GDM1 (cell line): ENCODE measurements at regions not wholly inside any gene's neighbourhood (a gene's known extent, or its start where the extent isn't known, plus 50 kb on each side); places are given as distances from the start of the nearest gene placed in this dataset.

Experiments
- DNase-seq: peaks from one replicate; lab custom pipeline; 2025; lab: John Stamatoyannopoulos, UW

DNA sequence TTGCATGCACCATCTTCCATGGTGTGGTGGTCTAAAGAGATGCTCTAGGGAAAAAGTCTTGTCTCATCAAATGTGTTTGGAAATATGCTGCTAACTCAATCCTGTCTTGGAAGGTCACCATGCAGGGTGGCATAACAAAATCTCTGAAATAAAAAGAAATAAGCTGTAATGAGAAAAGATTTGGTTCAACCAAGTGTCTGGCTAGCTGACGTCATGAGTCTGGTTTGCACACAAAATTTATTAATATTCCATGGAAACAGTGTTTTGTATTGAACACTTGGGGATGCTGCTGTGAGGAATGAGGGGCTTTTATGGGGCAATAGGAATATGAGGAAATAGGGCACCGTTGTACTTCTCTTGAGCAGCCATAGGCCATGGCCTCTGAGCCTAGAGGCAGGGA, 575.7 kb upstream of the CDH5 start:
- no peak for DNase-seq

DNA sequence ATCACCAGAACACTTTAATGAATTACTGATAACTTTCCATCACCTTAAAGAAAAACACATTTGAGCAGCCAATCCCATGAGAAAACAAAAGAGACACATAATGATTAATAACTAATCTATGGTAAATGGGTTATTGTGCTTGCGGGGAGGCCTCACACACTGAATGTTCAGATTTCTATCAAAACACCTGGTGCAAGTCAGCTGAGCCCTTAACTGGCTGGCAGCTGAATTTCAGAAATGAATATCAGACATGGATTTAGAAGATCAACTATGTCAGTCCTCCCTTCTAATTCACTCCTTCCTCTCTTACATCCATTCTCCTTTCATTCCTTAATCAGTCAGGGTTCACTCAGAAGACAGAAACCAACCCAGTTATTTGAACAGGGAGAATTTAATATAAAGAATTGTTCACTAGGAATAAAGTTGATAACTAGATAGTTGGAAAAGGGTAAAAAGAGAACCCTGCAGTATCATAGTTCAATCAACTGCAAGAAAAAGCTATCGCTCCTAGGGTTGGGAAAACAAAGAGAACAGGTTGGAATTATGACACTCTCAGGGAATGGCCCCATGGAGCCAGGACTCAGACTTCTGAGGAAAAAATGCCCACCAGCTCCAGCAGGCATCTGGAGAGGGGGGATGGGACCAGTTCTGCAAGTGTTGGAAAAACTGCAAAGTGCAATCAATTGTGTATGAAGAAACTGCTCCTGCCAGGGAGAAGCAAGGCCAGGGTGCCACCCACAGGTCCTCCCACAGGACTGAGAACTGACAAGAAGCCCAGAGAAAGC, 577.1 kb upstream of the CDH5 start:
- no peak for DNase-seq

DNA sequence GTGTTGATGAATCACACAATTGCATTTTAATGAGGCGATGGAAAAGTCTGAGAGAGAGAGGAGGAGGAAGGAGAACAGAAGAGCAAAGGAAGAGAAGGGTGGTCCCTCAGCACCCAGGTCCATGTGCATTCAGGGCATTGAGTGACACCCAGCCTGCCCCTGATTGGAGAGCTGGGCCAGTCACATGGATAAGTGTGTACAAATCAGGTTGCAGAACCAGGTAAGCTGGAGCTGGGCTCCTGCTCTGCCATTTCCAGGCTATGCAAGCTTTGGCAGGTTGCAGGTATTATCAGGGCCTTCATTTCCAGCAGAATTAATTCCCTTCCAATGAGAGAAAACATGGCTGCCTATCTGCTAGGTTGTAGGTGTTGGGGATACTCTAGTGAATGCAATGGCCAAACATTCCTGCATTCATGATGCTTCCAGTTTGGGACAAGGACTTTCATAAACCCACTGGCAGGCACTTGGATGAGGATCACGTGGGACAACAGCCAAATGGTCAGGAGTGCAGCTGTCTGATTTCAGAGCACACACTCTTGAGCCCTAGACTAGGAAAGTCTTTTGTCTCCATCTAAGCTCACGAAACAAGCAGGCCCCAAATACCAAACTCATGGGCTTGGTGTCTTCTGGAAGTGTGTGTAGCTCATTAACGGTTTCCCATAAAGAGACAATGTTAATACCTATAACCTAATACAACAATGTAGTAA, 577.9 kb upstream of the CDH5 start:
- DNase-seq = no peak

DNA sequence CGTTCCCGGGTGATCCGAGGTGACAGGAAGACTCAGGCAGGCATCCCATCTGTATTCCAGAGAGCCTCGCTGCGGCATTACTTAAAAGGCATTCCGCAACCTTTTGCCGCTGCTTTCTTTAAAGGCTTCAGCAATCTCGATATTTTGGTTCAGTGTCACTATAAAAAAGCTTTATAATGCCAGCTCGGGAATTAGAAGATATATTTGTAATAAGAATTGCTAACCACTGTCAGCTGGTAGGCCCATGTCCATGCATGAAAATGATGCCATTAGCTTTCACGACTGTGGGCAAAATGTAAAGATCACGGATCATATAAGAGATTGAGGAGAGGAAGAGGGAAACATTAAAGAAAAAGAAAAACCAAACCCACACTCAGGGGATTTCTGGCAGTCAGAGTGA, 578.6 kb upstream of the CDH5 start:
- DNase-seq = no peak

DNA sequence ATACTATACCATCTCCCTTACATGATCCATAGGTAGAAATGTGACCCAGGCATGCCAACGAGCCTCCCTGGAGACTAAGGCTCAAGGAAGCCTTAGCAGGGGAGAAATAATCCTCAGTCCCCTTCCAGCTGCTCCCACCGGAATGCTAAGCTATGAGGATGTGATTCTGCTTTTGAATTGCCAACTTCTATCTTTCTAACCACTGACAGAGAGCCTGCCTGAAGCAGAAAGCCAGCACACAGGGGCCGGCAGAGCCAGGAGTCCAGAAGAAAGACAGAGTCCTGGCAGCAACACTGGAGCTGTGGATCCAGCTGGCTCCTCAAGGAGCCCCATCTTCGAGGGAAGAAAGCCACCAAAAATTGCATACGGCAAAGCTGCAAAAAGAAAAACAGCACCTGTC, 579.6 kb upstream of the CDH5 start:
- no peak for DNase-seq

DNA sequence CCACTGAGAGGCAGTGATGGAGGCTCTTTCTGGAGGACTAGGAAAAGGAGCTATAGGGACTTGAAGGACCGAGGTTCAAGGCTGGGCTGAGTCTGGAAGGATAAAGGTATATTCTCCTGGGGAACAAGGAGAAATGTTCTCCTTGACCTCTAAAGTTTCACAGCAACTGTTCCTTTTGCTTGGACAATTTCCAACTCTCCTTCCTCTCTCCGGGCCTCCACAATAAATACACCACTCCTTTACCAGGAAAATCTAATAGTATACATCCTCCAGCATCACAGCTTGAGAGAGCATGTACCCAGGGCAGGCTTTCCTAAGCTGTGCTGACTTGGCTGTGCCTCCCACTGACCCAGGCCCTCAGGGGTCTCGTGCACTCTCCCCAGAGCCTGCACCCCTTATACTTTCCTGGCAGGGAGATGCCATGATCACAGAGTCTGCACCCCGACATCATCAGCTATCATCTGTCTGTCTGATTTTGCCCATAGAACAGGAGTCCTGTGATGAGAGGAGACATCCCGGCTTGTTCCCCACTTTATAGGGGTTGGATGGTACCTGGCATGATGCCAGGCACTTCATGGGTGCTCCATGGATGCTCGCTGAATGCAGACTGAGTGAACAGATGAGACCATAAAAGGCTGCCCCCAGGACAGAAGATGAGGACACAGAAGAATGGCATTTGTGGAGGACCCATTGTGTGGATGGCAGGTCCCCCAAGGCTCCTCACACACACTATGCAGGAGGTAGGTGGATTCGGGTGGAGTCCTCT, 582.6 kb upstream of the CDH5 start:
- no peak for DNase-seq

DNA sequence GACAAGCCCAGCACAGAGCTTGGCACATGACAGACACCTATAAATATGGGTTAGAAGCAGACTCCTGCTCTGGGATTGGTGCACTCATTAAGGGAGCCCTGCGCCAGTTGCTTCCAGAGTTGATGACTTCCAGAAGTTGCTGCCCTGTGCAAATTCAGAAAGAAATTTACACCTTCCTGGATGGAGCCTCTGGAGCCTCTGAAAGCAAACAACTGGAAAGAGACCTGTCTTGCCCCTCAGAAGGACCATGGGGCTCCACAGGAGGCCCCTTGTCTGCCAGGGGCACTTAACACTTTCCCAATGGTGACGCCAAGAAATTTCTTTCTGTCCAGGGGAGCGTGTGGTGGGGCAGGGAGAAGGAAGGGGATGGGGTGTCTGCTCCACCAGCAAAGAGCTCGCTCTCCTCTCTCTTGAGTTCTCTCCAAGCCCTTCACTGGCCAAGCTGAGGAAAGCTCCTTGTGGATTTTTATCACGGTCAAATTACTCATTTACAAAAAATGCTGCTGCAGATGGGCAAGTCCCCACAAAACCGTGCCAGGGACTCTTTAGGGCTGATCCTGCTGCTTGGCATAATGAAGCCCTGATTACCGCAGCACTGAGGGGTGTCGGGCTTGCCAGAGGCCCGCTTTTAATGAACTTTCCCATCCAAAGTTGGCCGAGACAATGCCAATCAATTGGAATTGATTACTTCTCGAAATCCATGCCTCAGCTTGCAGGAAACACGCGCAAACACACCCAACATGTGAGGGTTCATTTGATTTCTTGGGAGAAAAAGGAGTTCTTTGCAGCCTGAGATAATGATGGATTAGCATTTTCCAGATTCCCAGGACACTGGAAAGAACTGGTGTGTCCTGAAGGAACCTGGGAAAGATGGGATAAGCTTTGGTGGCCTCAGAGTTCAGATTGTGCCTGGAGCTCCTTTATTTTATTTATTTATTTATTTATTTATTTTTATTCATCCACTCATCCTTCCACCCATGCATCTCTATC, 583.6 kb upstream of the CDH5 start:
- DNase-seq = no peak

DNA sequence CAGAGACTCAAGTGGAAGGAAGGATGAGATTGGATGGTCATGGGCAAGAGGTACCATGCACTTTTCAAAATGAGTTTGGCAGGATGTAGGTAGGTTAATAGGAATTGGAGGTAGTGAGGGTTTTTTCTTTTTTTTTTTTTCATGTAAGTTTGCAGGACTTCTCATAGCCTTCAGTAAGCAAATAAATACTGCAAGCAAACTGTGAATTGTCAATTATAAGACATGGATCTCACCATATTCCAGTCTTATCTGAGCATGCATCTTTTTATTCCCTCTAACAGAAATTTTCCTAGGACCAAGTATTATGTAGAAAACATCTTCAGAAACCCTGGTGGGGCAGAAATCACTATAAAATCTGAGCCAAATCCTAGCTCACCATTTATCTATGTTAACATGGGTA, 584.6 kb upstream of the CDH5 start:
- no peak for DNase-seq

DNA sequence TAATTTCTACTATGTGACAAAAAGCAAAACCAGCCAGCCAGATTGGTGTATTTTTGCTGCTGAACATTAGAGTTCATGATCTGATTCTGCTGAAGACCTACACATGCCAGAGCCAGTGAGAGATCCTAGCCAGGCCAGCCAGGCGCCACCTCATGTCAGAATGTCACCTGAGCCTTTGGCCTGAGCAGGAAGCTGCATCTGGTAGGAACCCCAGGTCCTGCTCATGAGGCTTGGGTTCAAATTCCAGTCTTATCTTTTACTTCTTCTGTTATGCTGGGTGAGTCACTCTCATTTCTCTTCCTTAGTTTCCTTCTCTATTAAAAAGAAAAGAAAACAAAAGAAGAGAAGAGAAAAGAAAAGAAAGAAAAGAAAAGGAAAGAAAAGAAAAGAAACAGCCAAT, 585.1 kb upstream of the CDH5 start:
- no peak for DNase-seq

DNA sequence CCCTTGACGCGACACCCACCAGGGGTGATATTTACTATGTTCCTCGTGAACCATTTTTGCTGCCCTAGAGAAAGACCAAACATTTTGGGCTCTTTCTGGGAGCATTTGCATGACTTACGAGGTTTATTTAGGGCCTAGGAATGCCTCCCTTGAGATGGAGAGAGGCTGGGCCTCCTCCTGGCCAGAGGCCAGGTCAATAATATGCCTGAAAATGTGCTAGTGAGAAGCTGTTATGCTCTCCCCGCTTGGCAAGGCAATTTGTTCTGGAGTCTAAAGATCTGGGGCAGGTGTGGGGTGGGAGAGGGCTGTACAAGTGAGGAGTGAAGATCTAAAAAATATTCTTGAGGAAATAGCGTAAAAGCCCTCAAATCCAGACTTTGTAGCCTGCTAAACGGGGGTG, 587.3 kb upstream of the CDH5 start:
- DNase-seq = no peak

DNA sequence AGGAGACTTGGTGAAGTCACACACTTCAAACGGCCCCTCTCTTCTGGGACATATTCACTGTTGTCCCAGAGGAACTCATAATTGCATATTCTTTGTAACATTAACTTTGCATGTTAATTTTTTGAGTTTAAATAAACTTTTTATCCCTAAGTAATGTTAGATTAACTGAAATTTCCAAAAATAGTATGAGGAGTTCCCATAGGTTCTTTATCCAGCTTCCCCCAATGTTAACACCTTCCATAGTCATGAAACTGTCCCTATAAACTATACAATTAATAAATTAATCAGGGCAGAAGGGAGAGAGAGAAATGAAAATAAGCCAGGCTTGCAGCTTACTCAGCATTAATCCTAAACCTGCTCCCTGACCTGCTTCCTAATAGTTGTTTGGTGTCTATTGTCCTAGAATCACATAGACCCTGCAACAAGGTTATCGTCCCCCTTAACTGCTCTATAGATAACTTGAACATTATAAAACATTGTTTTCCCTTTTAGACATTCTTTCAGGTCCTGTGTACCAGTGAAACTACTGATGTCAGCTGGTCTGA, 589.8 kb upstream of the CDH5 start:
- no peak for DNase-seq

DNA sequence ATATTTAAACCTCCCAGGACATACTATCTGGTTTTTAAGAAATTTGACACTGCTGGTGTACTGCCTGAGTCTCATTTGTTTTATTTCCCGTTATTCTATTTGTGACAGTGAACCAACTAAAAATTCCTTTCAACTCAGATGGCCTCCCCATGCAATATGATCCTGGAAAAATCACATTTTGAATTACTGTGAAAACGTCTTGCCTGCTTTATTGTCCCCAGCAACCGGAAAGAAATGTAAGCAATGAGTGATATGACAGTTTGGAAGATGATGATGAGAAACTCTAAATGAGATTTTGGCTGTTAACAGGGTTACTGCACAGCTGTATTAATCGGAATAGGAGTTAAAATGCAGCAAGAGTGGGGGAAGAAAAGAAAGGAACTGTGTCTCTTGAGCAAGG, 590.7 kb upstream of the CDH5 start:
- no peak for DNase-seq

DNA sequence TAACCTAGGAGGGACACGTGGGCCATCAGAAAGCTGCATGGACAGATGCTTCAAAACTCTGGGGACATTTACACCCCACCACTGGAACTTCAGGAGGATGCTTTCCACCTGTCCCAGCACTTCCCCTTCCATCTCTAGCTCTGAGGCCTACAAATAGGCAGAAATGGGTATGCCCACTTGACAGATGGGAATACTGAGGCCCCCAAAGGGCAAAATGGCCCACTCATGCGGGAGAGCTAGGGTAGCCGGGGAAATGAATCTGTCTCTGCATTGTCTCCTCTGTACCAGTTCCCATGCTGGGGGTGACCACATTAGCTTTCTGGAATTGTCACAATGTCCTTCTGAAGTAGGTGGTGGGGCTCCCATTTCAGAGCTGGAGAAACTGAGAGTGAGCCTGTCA, 592.1 kb upstream of the CDH5 start:
- DNase-seq = no peak

DNA sequence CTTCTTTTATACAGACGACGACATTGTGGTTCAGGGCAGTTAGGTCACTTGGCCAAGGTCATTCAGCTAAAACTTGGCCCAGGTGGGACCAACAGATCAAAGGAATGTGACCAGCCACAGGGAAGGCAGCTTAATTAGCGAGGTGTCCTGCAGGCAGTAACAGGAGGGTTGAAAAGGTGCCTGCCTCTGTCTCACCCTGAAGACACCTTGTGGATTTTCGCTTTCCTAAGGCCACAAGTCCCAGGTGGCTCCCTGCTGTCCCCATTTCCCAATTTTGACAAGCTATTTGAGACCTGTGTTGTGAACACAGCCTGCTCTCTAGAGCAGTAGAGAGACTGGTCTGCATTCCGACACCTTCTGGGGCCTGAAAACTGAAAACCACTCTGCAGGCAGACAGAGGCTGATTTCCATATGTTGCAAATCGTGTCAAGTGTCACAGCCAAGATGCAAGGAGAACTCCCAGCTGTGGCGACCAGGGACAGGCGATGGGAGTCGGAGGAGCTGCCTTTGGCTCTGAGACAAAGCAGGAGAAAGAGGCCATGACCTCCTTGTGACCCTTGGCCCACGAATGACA, 593.1 kb upstream of the CDH5 start:
- DNase-seq = no peak

DNA sequence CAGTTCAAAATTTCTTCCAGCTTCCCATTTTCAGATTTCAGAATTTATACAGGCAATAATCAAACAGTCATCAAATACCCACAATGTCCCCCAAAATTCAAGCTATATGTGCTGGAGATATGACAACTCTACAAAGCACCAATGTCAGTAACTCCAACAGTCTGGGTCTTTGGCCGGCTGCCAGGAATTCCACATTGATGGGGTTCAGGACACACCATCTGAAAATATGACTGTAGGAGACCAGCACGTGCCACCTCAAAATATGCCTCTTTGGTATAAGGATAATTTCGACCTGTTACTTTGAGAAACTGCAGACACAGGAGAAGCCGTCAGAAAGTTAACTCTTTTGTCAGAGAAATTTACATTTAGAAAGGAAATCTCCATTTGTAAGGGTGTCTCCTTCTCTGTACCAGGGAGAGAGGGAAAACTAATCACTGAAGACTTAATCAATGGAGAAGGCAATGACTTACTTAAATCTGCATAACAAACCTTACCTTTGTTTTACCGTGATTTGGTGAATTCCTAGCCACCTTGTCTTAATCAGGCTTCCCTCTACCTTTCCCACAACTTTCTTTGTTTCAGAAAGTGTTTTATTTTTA, 594.3 kb upstream of the CDH5 start:
- no peak for DNase-seq

DNA sequence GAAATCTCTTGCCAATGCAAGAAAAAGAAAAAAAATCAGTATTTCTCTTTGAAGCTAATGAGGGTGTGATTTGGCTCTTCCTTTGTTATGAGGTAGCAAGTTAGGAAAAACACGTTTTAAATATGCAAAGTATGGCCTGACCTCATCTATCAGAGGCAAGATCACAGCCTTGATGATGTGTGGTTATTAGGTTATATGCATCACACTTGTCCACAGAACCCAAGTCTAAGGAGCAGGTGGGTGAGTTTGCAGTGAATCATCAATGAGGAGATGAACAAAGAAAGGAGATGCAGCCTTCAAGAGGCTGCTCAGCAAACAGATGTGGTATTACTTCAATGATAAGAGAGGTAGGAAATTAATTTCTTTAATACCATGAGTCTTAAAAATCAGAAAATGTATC, 594.8 kb upstream of the CDH5 start:
- no peak for DNase-seq

DNA sequence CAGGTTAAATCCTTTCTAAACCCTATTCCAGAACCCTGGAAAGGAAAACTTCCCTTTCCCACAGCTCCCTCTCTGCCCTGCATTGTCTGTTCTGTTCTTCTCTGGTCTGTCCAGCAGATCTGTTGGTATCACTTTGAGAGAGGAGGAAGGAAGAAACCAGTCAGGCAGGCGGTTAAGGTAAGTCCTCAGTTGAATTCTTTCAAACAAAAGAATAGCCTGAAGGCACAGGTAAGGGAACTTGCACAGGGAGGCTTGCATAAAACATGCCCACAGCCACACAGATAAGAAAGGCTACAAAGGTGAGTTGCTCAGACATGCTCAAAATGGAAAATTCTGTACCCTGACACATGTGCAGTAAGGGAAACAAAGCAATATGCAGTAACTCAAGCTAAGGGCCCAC, 595.7 kb upstream of the CDH5 start:
- DNase-seq = no peak

DNA sequence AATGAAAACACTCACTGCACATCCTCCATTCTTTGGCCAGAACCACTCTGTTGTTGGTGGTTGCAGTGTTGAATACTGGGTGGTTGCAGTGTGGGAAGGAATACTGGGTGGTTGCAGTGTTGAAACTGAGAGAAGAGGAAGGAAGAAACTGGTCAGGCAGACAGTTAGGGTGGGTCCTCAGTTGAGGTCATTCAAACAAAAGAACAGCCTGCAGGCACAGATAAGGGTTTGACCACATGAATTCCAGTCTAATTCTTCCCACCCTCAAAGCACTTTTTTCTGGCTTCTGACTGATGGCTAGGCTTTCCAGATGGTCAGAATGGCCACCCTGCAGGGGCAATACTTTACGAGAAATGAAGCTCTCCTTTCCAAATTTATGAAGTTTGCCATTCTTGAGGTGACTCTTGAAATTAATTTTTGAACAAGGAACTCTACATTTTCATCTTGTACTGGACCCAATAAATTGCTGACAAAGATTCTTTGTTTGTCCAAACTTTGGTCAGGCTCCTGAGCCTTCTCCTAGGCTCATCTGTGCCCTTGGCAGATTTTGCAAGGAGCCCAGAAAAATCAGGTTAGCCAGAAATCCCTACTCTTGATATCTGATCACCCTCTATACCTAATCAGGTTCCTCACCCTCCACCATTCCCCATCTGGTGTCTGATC, 596.6 kb upstream of the CDH5 start:
- DNase-seq = no peak

DNA sequence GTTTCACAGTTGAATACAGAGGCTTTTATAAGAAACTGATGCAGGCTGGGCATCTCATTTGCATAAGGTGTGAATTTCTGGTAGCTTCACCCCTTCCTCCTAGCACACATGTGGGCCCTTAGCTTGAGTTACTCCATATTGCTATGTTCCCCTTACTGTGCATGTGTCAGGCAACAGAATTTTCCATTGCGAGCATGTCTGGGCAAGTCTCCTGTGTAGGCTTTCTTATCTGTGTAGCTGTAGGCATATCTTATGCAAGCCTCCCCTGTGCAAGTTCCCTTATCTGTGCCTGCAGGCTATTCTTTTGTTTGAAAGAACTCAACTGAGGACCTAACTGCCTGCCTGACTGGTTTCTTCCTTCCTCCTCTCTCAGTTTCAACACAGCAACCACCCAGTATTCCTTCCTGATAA, 597.4 kb upstream of the CDH5 start:
- no peak for DNase-seq

DNA sequence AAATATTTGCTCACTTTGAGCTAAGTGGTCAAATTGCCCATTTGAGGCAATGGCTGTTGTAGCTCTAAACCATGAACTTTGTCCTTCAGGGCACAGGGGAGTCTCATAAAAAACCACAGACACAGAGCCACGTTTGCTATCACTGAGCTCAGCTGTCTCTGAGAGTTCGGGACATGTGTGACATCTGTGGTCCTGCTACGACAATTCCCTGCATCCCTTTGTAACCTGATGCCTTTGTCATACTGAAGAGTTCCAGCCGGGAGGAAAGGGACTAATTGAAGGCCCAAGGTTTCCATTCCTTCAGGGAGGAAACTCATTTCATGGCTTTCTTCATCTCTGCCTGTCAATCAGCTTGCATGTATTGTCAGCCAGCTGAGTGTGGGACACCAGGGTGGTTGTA, 599.4 kb upstream of the CDH5 start:
- no peak for DNase-seq
